DOHH2 (cell line): ENCODE measurements at regions not wholly inside any gene's neighbourhood (a gene's known extent, or its start where the extent isn't known, plus 50 kb on each side); places are given as distances from the start of the nearest gene placed in this dataset.
"Not testable (repeated sequence)": the region's sequence is repeated elsewhere in the genome, so short reads cannot be mapped to it uniquely, and the experiment has no call there.

Experiments used
- H3F3A ChIP-seq: fragments of 200-600 bp; sonication (generic), shearing (Covaris generic); 2 replicates; pipeline ENCODE4 v1.6.0; 2016; ENCODE audit warnings: antibody characterized with exemption, mild to moderate bottlenecking; ENCODE audit not compliant: control insufficient read depth, insufficient read depth
- H3K27ac ChIP-seq: fragments of 200-600 bp; sonication (generic); 2 replicates; pipeline ENCODE4 v1.5.1; 2014; ENCODE audit warnings: low read depth, mild to moderate bottlenecking, low read length, moderate library complexity
- H3K27me3 ChIP-seq: fragments of 200-600 bp; sonication (generic); 2 replicates; pipeline ENCODE4 v1.6.1; 2014; ENCODE audit warnings: mild to moderate bottlenecking, low read length, mixed read lengths; ENCODE audit not compliant: control insufficient read depth
- H3K36me3 ChIP-seq: fragments of 200-600 bp; sonication (generic); 2 replicates; pipeline ENCODE4 v1.6.1; 2014; ENCODE audit warnings: mild to moderate bottlenecking, low read length, moderate library complexity, mixed read lengths; ENCODE audit not compliant: control insufficient read depth
- H3K4me1 ChIP-seq: fragments of 200-600 bp; sonication (generic); 2 replicates; pipeline ENCODE4 v1.6.1; 2014; ENCODE audit warnings: mild to moderate bottlenecking, low read length, mixed read lengths; ENCODE audit not compliant: control insufficient read depth
- H3K4me2 ChIP-seq: fragments of 200-600 bp; sonication (generic); 2 replicates; pipeline ENCODE4 v1.6.0; 2014; ENCODE audit warnings: mild to moderate bottlenecking, low read length, moderate library complexity
- H3K4me3 ChIP-seq: fragments of 200-600 bp; sonication (generic); 2 replicates; pipeline ENCODE4 v1.5.1; 2014; ENCODE audit warnings: mild to moderate bottlenecking, low read length, mixed read lengths
- H3K79me2 ChIP-seq: fragments of 200-600 bp; sonication (generic); 2 replicates; pipeline ENCODE4 v1.6.1; 2014; ENCODE audit warnings: mild to moderate bottlenecking, low read length, mixed read lengths; ENCODE audit not compliant: control insufficient read depth
- H3K9me2 ChIP-seq: fragments of 200-600 bp; sonication (generic); replicated peaks from 2 replicates; pipeline ENCODE4 v1.6.1; 2014; ENCODE audit warnings: mild to moderate bottlenecking, low read length, mixed read lengths; ENCODE audit not compliant: control insufficient read depth
- H3K9me3 ChIP-seq: fragments of 200-600 bp; sonication (generic); 2 replicates; pipeline ENCODE4 v1.6.1; 2014; ENCODE audit warnings: antibody characterized with exemption, low read length, mixed read lengths; ENCODE audit not compliant: control insufficient read depth, insufficient read depth
- H4K20me1 ChIP-seq: fragments of 200-600 bp; sonication (generic); 2 replicates; pipeline ENCODE4 v1.6.0; 2014; ENCODE audit warnings: low read depth, mild to moderate bottlenecking, antibody characterized with exemption, low read length, moderate library complexity; ENCODE audit not compliant: control insufficient read depth, insufficient read depth
- EZH2phosphoT487 ChIP-seq: fragments of 200-600 bp; sonication (generic); IDR thresholded peaks from 2 replicates; pipeline ENCODE4 v1.6.1; 2017; ENCODE audit warnings: borderline replicate concordance, mild to moderate bottlenecking, antibody characterized with exemption, low read length, moderate library complexity, mixed read lengths
- TF ChIP-seq, protein P1 (sequence below): fragments of 200-600 bp; sonication (generic); IDR thresholded peaks from one replicate; pipeline ENCODE4 v1.5.1; 2014; ENCODE audit warnings: antibody characterized with exemption, mild to moderate bottlenecking, low read depth, low read length; ENCODE audit not compliant: poor library complexity, severe bottlenecking

DNA sequence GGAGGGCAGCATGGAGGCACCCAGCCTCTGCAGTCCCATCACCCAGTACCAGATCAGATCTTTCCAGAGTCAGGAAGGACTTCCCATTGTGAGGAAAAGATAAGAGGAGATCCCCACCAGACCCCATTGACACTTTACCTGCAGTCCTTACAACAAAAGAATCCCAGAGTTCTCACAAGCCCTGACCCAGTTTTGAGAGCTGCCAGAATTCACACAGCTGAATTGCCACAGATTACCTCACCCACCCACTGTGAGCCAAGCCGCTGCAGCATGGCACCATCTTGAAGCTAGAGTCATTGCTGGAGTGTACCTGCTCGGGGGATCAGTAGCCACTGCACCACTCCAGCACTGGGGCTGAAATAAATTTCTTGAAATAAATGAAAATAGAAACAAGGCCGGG is 91.8 kb upstream of the UBASH3B start:
- Histone ChIP-seq H3F3A (no peaks in the 10 kb centered on the region), H3K9me3 (no peaks in the 10 kb centered on the region), H3K27me3 (no peaks in the 10 kb centered on the region), H3K79me2 (no peaks in the 10 kb centered on the region), H3K4me2 (no peak overlapping the region), H4K20me1 (no peaks in the 10 kb centered on the region), H3K4me1 (no peaks in the 10 kb centered on the region), H3K36me3 (no peaks in the 10 kb centered on the region), H3K9me2 (no peaks in the 10 kb centered on the region), H3K4me3 (no peak overlapping the region), H3K27ac (no peak overlapping the region)
- TF ChIP-seq EZH2phosphoT487, result no peak
- TF ChIP-seq, protein P1, sequence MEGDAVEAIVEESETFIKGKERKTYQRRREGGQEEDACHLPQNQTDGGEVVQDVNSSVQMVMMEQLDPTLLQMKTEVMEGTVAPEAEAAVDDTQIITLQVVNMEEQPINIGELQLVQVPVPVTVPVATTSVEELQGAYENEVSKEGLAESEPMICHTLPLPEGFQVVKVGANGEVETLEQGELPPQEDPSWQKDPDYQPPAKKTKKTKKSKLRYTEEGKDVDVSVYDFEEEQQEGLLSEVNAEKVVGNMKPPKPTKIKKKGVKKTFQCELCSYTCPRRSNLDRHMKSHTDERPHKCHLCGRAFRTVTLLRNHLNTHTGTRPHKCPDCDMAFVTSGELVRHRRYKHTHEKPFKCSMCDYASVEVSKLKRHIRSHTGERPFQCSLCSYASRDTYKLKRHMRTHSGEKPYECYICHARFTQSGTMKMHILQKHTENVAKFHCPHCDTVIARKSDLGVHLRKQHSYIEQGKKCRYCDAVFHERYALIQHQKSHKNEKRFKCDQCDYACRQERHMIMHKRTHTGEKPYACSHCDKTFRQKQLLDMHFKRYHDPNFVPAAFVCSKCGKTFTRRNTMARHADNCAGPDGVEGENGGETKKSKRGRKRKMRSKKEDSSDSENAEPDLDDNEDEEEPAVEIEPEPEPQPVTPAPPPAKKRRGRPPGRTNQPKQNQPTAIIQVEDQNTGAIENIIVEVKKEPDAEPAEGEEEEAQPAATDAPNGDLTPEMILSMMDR, result no peak

DNA sequence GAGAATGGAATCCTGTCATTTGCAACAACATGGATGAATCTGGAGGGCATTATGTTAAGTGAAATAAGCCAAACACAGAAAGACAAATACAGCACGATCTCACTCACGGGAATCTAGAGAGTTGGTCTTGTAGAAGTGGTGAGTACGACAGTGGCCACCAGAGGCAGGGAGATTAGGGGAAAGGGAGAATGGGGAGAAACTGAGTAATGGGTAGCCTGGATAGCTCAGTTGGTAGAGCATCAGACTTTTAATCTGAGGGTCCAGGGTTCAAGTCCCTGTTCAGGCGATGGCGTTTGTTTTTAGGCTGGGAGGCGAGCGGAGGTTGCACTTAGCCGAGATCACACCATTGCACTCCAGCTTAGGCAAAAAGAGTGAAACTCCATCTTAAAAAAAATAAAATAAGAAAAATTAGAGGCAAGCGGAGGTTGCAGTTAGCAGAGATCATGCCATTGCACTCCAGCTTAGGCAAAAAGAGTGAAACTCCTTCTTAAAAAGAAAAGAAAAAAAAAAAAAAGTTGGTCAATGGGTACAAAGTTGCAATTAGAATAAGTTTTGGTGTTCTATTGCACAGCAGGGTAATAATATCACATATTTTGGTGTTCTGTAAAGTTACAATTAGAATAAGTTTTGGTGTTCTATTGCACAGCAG is 95.7 kb upstream of the UBASH3B start:
- no peaks in the 10 kb centered on the region for H4K20me1 ChIP-seq
- H3F3A ChIP-seq, result no peaks in the 10 kb centered on the region
- no peaks in the 10 kb centered on the region for H3K79me2 ChIP-seq
- H3K27me3 ChIP-seq, result no peaks in the 10 kb centered on the region
- H3K36me3 ChIP-seq, result no peaks in the 10 kb centered on the region
- no peaks in the 10 kb centered on the region for H3K9me2 ChIP-seq
- no peak overlapping the region for H3K27ac ChIP-seq
- H3K4me2 ChIP-seq, result no peak overlapping the region
- H3K4me1 ChIP-seq, result no peaks in the 10 kb centered on the region
- no peak overlapping the region for H3K4me3 ChIP-seq
- TF ChIP-seq EZH2phosphoT487, result no peak
- TF ChIP-seq, protein P1, result no peak
- no peaks in the 10 kb centered on the region for H3K9me3 ChIP-seq

DNA sequence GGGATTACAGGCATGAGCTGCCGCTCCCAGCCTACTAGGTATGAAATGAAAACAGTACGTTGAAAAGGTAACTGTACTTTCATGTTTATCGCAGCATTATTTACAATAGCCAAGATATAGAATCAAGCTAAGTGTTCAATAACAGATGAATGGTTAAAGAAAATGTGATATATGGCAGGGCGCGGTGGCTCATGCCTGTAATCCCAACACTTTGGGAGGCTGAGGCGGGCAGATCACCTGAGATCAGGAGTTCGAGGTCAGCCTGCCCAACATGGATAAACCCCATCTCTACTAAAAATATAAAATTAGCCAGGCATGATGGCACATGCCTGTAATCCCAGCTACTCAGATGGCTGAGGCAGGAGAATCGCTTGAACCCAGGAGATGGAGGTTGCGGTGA is 96.3 kb upstream of the UBASH3B start:
- not testable (repeated sequence) for H3K4me3 ChIP-seq, H3K4me2 ChIP-seq

DNA sequence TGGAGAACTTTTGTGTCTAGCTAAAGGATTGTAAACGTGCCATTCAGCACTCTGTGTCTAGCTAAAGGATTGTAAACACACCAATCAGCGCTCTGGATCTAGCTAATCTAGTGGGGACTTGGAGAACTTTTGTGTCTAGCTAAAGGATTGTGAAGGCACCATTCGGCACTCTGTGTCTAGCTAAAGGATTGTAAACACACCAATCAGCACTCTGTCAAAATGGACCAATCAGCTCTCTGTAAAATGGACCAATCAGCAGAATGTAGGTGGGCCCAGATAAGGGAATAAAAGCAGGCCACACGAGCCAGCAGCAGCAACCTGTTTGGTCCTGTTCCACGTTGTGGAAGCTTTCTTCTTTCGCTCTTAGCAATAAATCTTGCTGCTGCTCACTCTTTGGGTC is 98.4 kb upstream of the UBASH3B start:
- H3K36me3 ChIP-seq, result not testable (repeated sequence)

More for the DNA sequence above, 96.3 kb upstream of the UBASH3B start:
- not testable (repeated sequence) for H3K79me2 ChIP-seq, H3K4me1 ChIP-seq, H3K9me3 ChIP-seq, H3F3A ChIP-seq, H3K36me3 ChIP-seq, H4K20me1 ChIP-seq, H3K27ac ChIP-seq, H3K27me3 ChIP-seq, H3K9me2 ChIP-seq

More for the DNA sequence above, 98.4 kb upstream of the UBASH3B start:
- not testable (repeated sequence) for H4K20me1 ChIP-seq, H3K4me3 ChIP-seq, H3K27me3 ChIP-seq, H3K9me2 ChIP-seq, H3K79me2 ChIP-seq, H3K9me3 ChIP-seq, H3K4me1 ChIP-seq, H3K27ac ChIP-seq, H3K4me2 ChIP-seq, H3F3A ChIP-seq
